ENCODE measurements at regions not wholly inside any gene's neighbourhood (a gene's known extent, or its start where the extent isn't known, plus 50 kb on each side); places are given as distances from the start of the nearest gene placed in this dataset.

DNA sequence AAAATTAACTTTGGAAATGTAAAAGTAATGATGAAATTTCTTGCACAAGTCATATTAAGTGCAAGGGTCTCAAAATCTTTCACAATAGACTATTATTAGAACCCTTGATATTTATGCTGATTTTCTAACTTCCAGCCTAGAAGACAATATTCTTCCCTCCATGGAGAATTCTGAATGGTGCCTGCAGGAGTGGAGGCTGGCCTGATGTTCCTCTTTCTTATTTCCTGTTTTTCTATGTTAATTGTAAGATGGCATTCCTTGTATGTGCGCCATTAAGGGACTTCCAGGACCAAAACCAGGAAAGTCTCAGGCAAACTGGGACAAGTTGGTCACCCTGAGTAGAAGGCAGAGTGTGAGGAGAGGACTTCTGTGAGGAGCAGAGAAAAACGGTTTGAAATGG, 294.9 kb downstream of the DLEU7 start:
- peak; percentile 13 for DNase-seq (ENCODE audit: low read depth)
- TF ChIP-seq, protein P1, sequence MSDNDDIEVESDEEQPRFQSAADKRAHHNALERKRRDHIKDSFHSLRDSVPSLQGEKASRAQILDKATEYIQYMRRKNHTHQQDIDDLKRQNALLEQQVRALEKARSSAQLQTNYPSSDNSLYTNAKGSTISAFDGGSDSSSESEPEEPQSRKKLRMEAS (IDR thresholded peaks at IDR 0.05; ENCODE audit: low read depth, low read length) = no peak
- TF ChIP-seq, protein P2, sequence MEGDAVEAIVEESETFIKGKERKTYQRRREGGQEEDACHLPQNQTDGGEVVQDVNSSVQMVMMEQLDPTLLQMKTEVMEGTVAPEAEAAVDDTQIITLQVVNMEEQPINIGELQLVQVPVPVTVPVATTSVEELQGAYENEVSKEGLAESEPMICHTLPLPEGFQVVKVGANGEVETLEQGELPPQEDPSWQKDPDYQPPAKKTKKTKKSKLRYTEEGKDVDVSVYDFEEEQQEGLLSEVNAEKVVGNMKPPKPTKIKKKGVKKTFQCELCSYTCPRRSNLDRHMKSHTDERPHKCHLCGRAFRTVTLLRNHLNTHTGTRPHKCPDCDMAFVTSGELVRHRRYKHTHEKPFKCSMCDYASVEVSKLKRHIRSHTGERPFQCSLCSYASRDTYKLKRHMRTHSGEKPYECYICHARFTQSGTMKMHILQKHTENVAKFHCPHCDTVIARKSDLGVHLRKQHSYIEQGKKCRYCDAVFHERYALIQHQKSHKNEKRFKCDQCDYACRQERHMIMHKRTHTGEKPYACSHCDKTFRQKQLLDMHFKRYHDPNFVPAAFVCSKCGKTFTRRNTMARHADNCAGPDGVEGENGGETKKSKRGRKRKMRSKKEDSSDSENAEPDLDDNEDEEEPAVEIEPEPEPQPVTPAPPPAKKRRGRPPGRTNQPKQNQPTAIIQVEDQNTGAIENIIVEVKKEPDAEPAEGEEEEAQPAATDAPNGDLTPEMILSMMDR (IDR thresholded peaks at IDR 0.05; ENCODE audit: low read depth, low read length) = no peak
- TF ChIP-seq POLR2A (IDR thresholded peaks at IDR 0.05; ENCODE audit: extremely low read depth, insufficient read length) = no peak
- no peak overlapping the region for H3K4me3 ChIP-seq (ENCODE audit: low read depth, low read length)

DNA sequence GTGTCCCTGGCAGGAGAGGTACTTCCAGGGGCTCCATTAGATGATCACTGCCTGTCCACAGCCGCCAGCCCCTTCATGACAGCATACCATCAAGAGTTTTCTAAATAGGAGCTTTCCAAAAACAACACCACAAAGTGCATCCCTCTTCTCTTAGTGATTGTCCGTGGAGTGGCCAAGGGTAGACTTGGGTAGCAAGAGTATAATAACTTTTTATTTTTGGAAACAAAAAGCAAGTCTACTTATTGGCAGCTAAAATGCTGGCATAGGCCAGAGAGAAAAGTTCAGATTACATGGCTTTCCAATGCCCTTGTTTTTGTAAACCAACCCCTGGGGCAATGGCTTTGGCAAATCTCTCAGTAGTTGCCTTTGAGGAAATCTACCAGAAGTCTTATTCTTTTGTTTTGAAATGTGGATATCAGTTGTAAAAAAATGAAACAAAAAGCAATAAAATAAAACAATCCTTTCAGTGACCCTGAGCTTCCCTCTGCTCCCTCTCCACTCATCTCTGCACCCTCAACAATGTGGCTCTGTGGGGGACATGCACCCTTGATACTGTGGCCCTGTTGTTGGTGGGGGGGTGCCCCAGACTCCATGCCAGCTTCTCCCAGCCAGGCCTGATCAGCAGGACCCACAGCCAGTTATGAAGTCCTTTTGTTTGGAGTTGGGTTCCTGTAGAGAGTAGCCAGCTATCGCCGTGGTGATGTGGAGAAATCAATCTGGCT, 294.1 kb downstream of the DLEU7 start:
- no peak for DNase-seq (ENCODE audit: low read depth)
- H3K4me3 ChIP-seq (ENCODE audit: low read depth, low read length) = no peak overlapping the region
- no peak for TF ChIP-seq MYC (IDR thresholded peaks at IDR 0.05; ENCODE audit: low read depth, low read length)
- no peak for TF ChIP-seq POLR2A (IDR thresholded peaks at IDR 0.05; ENCODE audit: extremely low read depth, insufficient read length)
- TF ChIP-seq, protein P2 (IDR thresholded peaks at IDR 0.05; ENCODE audit: low read depth, low read length) = no peak
- TF ChIP-seq, protein P1 (IDR thresholded peaks at IDR 0.05; ENCODE audit: low read depth, low read length) = no peak

DNA sequence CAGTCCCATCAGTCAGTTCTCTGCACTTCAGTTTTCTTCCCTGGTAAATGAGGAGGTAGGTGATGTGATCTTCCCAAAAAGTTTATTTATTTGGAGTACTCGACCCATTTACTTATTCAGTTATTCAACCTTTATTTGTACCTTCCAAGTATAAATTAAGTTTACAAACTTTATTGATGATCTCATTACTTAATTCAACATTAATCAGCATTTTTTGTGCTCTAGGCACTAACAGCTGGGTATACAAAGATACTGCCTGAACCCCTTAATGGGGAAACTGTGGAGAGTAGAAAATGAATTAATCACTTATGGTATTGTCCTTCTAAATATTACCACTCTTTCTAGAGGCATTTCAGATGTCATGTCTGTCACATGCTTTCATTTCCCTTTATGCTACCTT, 293.3 kb downstream of the DLEU7 start:
- H3K4me3 ChIP-seq (ENCODE audit: low read depth, low read length) = no peak overlapping the region
- no peak for DNase-seq (ENCODE audit: low read depth)
- TF ChIP-seq MYC (IDR thresholded peaks at IDR 0.05; ENCODE audit: low read depth, low read length) (no peak), POLR2A (IDR thresholded peaks at IDR 0.05; ENCODE audit: extremely low read depth, insufficient read length) (no peak)
- TF ChIP-seq, protein P2 (IDR thresholded peaks at IDR 0.05; ENCODE audit: low read depth, low read length) = no peak
- TF ChIP-seq, protein P1 (IDR thresholded peaks at IDR 0.05; ENCODE audit: low read depth, low read length) = no peak

DNA sequence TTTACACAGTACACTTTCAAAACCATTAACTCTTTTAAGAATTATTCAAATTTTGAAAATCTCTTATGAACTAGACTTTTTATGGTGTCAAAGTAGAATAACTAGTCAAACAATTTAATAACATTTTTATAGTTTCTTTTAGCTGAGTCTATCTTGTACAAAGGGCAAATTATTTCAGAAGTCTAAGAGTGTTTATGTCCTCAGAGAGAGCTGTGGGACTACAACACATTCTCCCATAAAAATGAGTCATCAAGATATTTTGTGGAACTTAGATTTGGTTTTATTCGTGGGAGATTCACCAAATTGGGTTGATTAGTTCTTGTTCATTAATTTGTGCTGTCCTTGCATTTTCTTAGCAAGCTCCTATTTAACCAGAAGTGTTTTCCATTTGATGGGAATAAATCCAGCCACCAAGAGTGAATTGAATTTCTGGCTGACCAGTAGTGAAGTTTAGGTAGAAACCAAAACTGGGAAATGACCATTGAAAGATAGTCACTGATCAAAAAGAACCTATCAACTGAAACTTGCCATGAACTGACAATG, 291.0 kb downstream of the DLEU7 start:
- TF ChIP-seq, protein P2 (IDR thresholded peaks at IDR 0.05; ENCODE audit: low read depth, low read length) = no peak
- TF ChIP-seq, protein P1 (IDR thresholded peaks at IDR 0.05; ENCODE audit: low read depth, low read length) = no peak
- TF ChIP-seq POLR2A (IDR thresholded peaks at IDR 0.05; ENCODE audit: extremely low read depth, insufficient read length) = no peak
- no peak for TF ChIP-seq MYC (IDR thresholded peaks at IDR 0.05; ENCODE audit: low read depth, low read length)
- no peak for DNase-seq (ENCODE audit: low read depth)
- no peak overlapping the region for H3K4me3 ChIP-seq (ENCODE audit: low read depth, low read length)

DNA sequence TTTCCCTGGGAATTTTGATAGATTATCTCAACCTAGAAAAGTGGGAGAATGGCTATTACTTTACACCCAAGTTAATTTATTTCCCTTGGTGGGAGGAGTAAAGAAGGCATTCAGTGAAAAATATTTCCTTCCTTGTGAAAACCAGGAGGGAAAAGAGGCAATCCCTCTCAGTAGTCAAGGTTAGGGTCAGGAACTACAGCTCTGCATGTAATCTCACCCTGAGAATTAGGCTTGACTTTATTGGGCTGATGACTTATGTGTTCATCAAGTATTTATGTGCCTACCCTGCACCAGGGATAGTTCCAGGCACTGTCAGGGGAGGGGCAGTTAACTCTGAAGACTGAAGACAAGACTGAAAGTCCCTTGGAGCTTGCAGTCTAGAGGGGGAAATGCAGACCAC, 281.8 kb downstream of the DLEU7 start:
- no peak for DNase-seq (ENCODE audit: low read depth)
- TF ChIP-seq, protein P1 (IDR thresholded peaks at IDR 0.05; ENCODE audit: low read depth, low read length) = no peak
- TF ChIP-seq, protein P2 (IDR thresholded peaks at IDR 0.05; ENCODE audit: low read depth, low read length) = no peak
- TF ChIP-seq POLR2A (IDR thresholded peaks at IDR 0.05; ENCODE audit: extremely low read depth, insufficient read length) (no peak), MYC (IDR thresholded peaks at IDR 0.05; ENCODE audit: low read depth, low read length) (no peak)
- no peak overlapping the region for H3K4me3 ChIP-seq (ENCODE audit: low read depth, low read length)
